ENCODE measurements at regions not wholly inside any gene's neighbourhood (a gene's known extent, or its start where the extent isn't known, plus 50 kb on each side); places are given as distances from the start of the nearest gene placed in this dataset.
"Not testable (repeated sequence)": the region's sequence is repeated elsewhere in the genome, so short reads cannot be mapped to it uniquely, and the experiment has no call there.

- H3K4me1 Mint-ChIP-seq, H3K4me3 Mint-ChIP-seq, DNase-seq, H3K27me3 Mint-ChIP-seq, H3K27ac Mint-ChIP-seq: not testable (repeated sequence)
- H3K36me3 Mint-ChIP-seq = peaks cover 10% of the 10 kb centered on the region
- peaks cover 29% of the 10 kb centered on the region for H3K9me3 Mint-ChIP-seq
These were observed 183.0 kb downstream of the HACE1 start for GRCh38 chr6:104676679-104677078.

GRCh38 chr6:104675161-104675560 lies 184.6 kb downstream of the HACE1 start:
- H3K9me3 Mint-ChIP-seq = peaks cover 29% of the 10 kb centered on the region
- H3K27ac Mint-ChIP-seq, H3K27me3 Mint-ChIP-seq, H3K4me1 Mint-ChIP-seq, H3K4me3 Mint-ChIP-seq, DNase-seq: not testable (repeated sequence)
- H3K36me3 Mint-ChIP-seq = peaks cover 10% of the 10 kb centered on the region

DNA sequence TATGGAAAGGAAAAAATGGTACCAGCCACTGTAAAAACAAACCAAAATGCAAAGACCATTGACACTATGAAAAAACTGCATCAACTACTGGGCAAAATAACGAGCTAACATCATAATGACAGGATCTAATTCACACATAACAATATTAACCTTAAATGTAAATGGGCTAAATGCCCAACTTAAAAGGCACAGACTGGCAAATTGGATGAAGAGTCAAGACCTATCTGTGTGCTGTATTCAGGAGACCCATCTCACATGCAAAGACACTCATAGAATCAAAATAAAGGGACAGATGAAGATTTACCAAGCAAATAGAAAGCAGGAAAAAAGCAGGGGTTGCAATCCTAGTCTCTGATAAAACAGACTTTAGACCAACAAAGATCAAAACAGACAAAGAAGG lies 186.6 kb downstream of the HACE1 start:
- H3K4me1 Mint-ChIP-seq, H3K4me3 Mint-ChIP-seq, H3K27me3 Mint-ChIP-seq, H3K36me3 Mint-ChIP-seq, H3K27ac Mint-ChIP-seq, DNase-seq: not testable (repeated sequence)
- H3K9me3 Mint-ChIP-seq = peaks cover 27% of the 10 kb centered on the region

DNA sequence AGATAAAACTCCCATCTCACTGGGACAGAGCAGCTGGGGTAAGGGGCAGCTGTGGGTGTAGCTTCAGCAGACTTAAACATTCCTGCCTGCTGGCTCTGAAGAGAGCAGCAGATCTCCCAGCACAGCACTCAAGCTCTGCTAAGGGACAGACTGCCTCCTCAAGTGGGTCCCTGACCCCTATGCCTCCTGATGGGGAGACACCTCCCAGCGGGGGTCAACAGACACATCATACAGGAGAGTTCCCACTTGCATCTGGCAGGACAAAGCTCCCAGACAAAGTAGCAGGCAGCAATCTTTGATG lies 188.2 kb downstream of the HACE1 start:
- DNase-seq, H3K27me3 Mint-ChIP-seq, H3K4me1 Mint-ChIP-seq, H3K4me3 Mint-ChIP-seq, H3K27ac Mint-ChIP-seq, H3K36me3 Mint-ChIP-seq: not testable (repeated sequence)
- peaks cover 27% of the 10 kb centered on the region for H3K9me3 Mint-ChIP-seq

DNA sequence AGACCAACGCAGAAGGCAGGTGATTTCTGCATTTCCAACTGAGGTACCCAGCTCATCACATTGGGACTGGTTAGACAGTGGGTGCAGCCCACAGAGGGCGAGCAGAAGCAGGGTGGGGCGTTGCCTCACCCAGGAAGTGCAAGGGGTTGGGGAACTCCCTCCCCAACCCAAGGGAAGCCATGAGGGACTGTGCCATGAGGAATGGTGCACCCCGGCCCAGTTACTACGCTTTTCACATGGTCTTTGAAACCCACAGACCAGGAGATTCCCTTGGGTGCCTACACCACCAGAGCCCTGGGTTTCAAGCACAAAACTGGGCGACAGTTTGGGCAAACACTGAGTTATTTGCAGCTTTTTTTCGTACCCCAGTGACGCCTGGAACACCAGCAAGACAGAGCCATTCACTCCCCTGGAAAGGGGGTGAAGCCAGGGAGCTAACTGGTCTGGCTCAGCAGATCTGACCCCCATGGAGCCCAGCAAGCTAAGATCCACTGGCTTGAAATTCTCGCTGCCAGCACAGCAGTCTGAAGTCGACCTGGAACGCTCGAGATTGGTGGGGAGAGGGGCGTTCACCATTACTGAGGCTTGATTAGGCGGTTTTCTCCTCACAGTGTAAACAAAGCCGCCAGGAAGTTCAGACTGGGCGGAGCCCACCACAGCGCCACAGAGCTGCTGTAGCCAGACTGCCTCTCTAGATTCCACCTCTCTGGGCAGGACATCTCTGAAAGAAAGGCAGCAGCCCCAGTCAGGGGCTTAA lies 188.7 kb downstream of the HACE1 start:
- not testable (repeated sequence) for DNase-seq, H3K27ac Mint-ChIP-seq, H3K27me3 Mint-ChIP-seq, H3K36me3 Mint-ChIP-seq, H3K4me1 Mint-ChIP-seq, H3K4me3 Mint-ChIP-seq
- peaks cover 28% of the 10 kb centered on the region for H3K9me3 Mint-ChIP-seq

GRCh38 chr6:104669483-104669882 lies 190.2 kb downstream of the HACE1 start:
- Mint-ChIP-seq H3K4me1 (no peaks in the 10 kb centered on the region), H3K27me3 (no peaks in the 10 kb centered on the region), H3K27ac (no peak overlapping the region), H3K4me3 (no peak overlapping the region), H3K36me3 (peaks cover 4% of the 10 kb centered on the region), H3K9me3 (peaks cover 19% of the 10 kb centered on the region)
- DNase-seq = no peak

GRCh38 chr6:104656235-104656634 lies 203.5 kb downstream of the HACE1 start:
- Mint-ChIP-seq H3K4me3 (no peak overlapping the region), H3K27ac (no peak overlapping the region), H3K4me1 (no peaks in the 10 kb centered on the region), H3K9me3 (peaks cover 2% of the 10 kb centered on the region), H3K27me3 (no peaks in the 10 kb centered on the region), H3K36me3 (no peaks in the 10 kb centered on the region)
- DNase-seq = no peak

DNA sequence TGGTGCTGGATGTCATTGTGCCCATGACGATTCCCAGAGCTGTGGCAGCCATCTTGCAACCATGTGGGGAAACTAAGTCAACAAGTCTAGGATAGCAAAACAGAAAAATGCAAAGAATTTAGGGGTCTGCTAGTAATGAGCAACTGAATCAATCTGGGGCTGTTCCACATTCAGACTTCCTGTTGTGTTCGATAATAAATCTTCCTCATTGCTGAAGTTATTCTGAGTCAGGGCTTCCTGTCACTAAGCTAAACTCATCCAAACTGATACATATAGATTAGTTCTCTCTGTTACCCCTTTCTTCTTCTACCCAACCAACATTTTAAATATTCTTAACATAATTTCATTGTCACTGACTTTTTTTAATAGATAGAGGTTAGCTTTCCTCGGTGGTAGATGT lies 205.9 kb downstream of the HACE1 start:
- Mint-ChIP-seq H3K9me3 (peaks cover 2% of the 10 kb centered on the region), H3K4me3 (no peak overlapping the region), H3K4me1 (no peaks in the 10 kb centered on the region), H3K27ac (no peak overlapping the region), H3K36me3 (no peaks in the 10 kb centered on the region), H3K27me3 (no peaks in the 10 kb centered on the region)
- DNase-seq = no peak

- Mint-ChIP-seq H3K36me3 (no peaks in the 10 kb centered on the region), H3K9me3 (no peaks in the 10 kb centered on the region), H3K27me3 (peaks cover 4% of the 10 kb centered on the region), H3K4me3 (no peak overlapping the region), H3K27ac (no peak overlapping the region), H3K4me1 (no peaks in the 10 kb centered on the region)
- no peak for DNase-seq
These were observed 211.4 kb downstream of the HACE1 start for GRCh38 chr6:104648347-104648746.

- peaks cover 4% of the 10 kb centered on the region for H3K27me3 Mint-ChIP-seq
- no peaks in the 10 kb centered on the region for H3K4me1 Mint-ChIP-seq
- no peaks in the 10 kb centered on the region for H3K9me3 Mint-ChIP-seq
- H3K4me3 Mint-ChIP-seq = no peak overlapping the region
- no peak for DNase-seq
- no peak overlapping the region for H3K27ac Mint-ChIP-seq
- H3K36me3 Mint-ChIP-seq = no peaks in the 10 kb centered on the region
These were observed 214.9 kb downstream of the HACE1 start for GRCh38 chr6:104644848-104645247.

DNA sequence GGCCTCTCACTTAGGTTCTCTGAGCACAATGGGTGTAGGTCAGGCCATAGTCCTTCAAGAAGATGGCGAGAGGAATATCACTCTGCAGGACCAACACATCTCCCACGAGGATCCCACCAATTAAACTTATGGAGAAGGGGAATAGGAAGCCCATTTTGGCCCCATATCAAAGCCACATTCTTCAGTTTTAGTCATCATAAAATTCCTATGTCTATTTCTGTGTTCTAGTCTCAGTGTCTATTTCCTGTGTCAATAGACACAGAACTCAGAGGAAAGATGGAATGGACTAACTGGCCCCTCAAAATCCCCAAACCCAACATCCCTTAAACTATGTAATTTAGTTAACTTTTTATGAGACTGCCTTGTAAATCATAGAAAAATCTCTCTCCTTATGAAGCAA lies 216.8 kb downstream of the HACE1 start:
- H3K27ac Mint-ChIP-seq = no peak overlapping the region
- DNase-seq = no peak
- H3K27me3 Mint-ChIP-seq = peaks cover 4% of the 10 kb centered on the region
- no peak overlapping the region for H3K4me3 Mint-ChIP-seq
- H3K9me3 Mint-ChIP-seq = no peaks in the 10 kb centered on the region
- H3K36me3 Mint-ChIP-seq = no peaks in the 10 kb centered on the region
- peaks cover 4% of the 10 kb centered on the region for H3K4me1 Mint-ChIP-seq

- Mint-ChIP-seq H3K4me1 (peaks cover 4% of the 10 kb centered on the region), H3K9me3 (no peaks in the 10 kb centered on the region), H3K4me3 (no peak overlapping the region), H3K27me3 (peaks cover 2% of the 10 kb centered on the region), H3K27ac (no peak overlapping the region), H3K36me3 (no peaks in the 10 kb centered on the region)
- no peak for DNase-seq
These were observed 219.0 kb downstream of the HACE1 start for GRCh38 chr6:104640761-104641160.

GRCh38 chr6:104640150-104640700 lies 219.5 kb downstream of the HACE1 start:
- no peak overlapping the region for H3K4me3 Mint-ChIP-seq
- no peaks in the 10 kb centered on the region for H3K9me3 Mint-ChIP-seq
- no peak for DNase-seq
- H3K36me3 Mint-ChIP-seq = no peaks in the 10 kb centered on the region
- H3K27me3 Mint-ChIP-seq = no peaks in the 10 kb centered on the region
- H3K4me1 Mint-ChIP-seq = peaks cover 4% of the 10 kb centered on the region
- no peak overlapping the region for H3K27ac Mint-ChIP-seq

- DNase-seq = no peak
- Mint-ChIP-seq H3K4me1 (peaks cover 4% of the 10 kb centered on the region), H3K27me3 (no peaks in the 10 kb centered on the region), H3K27ac (no peak overlapping the region), H3K9me3 (no peaks in the 10 kb centered on the region), H3K4me3 (no peak overlapping the region), H3K36me3 (no peaks in the 10 kb centered on the region)
These were observed 220.1 kb downstream of the HACE1 start for GRCh38 chr6:104639668-104640067.

DNA sequence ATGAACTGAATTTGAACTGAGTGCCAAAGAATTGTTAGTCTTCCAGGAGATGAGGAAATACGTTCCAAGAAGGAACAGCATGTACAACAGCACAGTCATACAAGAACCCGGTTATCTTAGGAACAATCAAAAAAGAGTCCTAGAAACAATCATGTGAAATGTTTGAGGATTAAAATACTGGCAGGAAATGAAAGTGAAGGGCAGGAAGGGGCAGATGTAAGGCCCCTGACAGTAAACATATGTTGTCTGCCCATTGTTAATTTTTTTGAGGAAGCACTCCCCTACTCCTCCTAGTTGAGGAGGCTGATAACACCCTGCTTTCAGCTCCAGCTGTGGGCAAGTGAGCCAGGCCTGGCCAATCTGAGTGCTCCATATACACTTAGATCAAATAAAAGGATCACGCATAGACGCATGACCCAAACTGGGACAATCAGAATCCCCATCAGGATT lies 220.9 kb downstream of the HACE1 start:
- H3K4me1 Mint-ChIP-seq = peaks cover 4% of the 10 kb centered on the region
- H3K27me3 Mint-ChIP-seq = no peaks in the 10 kb centered on the region
- no peaks in the 10 kb centered on the region for H3K36me3 Mint-ChIP-seq
- no peaks in the 10 kb centered on the region for H3K9me3 Mint-ChIP-seq
- H3K27ac Mint-ChIP-seq = no peak overlapping the region
- no peak for DNase-seq
- H3K4me3 Mint-ChIP-seq = no peak overlapping the region

DNA sequence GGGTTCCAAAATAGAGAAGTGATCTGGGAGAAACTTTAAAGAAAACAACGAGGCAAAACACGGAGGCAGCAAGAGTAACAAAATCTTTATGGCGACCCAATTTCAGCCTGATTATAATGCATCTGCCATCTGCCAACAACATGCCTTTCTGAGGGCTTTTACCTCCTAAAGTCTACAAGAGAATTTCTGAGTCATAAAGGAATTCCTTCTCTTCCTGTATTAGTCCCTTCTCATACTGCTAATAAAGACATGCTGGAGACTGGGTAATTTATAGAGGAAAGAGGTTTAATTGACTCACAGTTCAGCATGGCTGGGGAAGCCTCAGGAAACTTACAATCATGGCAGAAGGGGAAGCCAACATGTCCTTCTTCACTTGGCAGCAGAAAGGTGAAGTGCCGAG lies 226.6 kb downstream of the HACE1 start:
- no peaks in the 10 kb centered on the region for H3K9me3 Mint-ChIP-seq
- no peaks in the 10 kb centered on the region for H3K4me1 Mint-ChIP-seq
- H3K27me3 Mint-ChIP-seq = peaks cover 5% of the 10 kb centered on the region
- no peak overlapping the region for H3K4me3 Mint-ChIP-seq
- DNase-seq = no peak
- no peak overlapping the region for H3K27ac Mint-ChIP-seq
- no peaks in the 10 kb centered on the region for H3K36me3 Mint-ChIP-seq

Data from activated naive CD8-positive, alpha-beta T cell treated with anti-CD3 and anti-CD28 coated beads for 36 hours (primary cell).